LNCaP clone FGC (cell line): ENCODE measurements at regions not wholly inside any gene's neighbourhood (a gene's known extent, or its start where the extent isn't known, plus 50 kb on each side); places are given as distances from the start of the nearest gene placed in this dataset.
A peak's percentile ranks its signal among the peaks of the same experiment; 100 is the strongest.
"Not testable (repeated sequence)": the region's sequence is repeated elsewhere in the genome, so short reads cannot be mapped to it uniquely, and the experiment has no call there.

Experiments used
- DNase-seq: peaks from one replicate; pipeline ENCODE4 v3.0.0-alpha.2; 2011; ENCODE audit warnings: low read depth
- H3K4me3 ChIP-seq: 2 replicates; pipeline ENCODE4 v1.5.1; 2011; ENCODE audit warnings: mild to moderate bottlenecking, low read depth, low read length, control low read depth
- TF ChIP-seq, protein P1 (sequence below): IDR thresholded peaks from 2 replicates; pipeline ENCODE4 v1.5.1; 2012; ENCODE audit warnings: mild to moderate bottlenecking; ENCODE audit not compliant: control insufficient read depth, insufficient read depth; ENCODE audit errors: extremely low read depth

DNA sequence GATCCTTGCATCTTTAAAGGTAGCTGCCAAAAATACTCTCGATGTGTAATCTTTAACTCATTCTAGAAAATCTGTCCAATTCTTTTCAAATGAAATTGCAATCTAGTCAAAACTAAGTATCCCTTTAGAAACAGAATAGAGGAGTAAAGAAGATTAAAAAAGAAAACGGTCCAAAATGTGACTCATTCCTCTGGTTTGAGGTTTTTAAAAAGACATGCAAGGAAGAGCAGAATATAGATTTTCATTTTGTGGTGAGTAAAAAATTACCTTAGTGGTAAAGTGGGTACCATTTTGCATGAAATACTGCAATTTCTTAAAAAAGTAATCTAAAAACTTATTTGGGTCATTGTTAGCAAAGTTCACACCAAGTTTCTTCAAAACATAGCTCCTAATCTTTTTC, 108.4 kb downstream of the BRMS1L start:
- no peak overlapping the region for H3K4me3 ChIP-seq
- TF ChIP-seq, protein P1, sequence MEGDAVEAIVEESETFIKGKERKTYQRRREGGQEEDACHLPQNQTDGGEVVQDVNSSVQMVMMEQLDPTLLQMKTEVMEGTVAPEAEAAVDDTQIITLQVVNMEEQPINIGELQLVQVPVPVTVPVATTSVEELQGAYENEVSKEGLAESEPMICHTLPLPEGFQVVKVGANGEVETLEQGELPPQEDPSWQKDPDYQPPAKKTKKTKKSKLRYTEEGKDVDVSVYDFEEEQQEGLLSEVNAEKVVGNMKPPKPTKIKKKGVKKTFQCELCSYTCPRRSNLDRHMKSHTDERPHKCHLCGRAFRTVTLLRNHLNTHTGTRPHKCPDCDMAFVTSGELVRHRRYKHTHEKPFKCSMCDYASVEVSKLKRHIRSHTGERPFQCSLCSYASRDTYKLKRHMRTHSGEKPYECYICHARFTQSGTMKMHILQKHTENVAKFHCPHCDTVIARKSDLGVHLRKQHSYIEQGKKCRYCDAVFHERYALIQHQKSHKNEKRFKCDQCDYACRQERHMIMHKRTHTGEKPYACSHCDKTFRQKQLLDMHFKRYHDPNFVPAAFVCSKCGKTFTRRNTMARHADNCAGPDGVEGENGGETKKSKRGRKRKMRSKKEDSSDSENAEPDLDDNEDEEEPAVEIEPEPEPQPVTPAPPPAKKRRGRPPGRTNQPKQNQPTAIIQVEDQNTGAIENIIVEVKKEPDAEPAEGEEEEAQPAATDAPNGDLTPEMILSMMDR: no peak
- no peak for DNase-seq

DNA sequence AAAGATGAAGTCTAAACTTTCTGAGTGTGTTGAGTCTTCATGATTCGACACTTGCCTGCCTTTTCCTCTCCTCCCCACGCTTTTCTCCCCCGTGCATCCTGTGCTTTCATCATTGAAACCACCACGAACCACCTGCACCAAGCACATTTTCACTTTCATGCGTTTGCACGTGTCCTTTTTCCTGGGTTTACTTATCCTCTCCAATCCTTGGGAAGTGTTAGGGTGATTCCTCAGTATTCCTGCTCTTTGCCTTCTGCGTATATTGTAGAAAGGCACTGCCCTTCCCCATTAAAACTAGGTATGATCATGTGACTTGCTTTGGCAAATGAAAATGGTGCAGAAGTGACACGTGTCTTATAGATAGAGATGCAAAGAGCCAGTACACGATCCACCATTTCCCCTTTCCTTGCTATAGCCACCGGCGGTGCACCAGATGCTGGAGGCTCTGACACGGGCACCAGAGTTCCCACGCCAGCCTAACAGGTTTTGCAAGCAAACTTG, 106.6 kb downstream of the BRMS1L start:
- TF ChIP-seq, protein P1: no peak
- DNase-seq: no peak
- no peak overlapping the region for H3K4me3 ChIP-seq

DNA sequence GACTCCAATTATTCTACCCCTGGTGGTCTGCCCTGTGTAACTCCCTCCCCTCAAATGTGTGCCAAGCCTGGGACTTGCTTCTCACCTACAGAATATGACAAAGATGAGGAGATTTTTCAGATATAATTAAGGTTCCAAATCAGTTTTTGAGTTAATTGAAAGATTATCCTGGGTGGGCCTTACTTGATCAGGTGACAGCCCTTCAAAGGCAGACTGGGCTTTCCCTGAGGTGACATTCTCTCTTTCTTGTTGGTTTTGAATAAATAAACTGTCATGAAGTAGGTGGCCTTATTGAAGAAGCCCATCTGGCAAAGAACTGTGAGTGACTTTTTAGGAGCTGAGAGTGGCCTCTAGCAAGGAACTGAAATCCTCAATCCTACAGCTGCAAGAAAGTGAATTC, 106.0 kb downstream of the BRMS1L start:
- DNase-seq: no peak
- H3K4me3 ChIP-seq: no peak overlapping the region
- TF ChIP-seq, protein P1: no peak

DNA sequence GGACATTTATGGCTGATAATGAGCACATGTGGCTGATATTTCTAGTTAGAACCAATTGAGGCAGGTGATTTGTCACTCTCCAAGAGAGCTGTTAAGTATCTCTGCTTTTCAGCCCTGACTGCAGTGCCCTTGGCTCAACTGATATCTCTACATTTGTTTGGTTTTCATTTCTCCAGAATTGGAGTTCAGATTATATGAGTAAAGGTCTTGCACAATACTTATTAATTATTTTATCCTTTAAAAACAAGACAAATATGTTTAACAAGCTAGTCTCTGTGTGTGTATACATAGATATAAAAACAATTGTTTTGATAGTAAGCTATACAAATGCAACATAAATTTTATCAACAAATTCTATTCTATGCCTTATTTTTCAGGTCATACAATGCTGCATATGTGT, 105.2 kb downstream of the BRMS1L start:
- TF ChIP-seq, protein P1: no peak

DNA sequence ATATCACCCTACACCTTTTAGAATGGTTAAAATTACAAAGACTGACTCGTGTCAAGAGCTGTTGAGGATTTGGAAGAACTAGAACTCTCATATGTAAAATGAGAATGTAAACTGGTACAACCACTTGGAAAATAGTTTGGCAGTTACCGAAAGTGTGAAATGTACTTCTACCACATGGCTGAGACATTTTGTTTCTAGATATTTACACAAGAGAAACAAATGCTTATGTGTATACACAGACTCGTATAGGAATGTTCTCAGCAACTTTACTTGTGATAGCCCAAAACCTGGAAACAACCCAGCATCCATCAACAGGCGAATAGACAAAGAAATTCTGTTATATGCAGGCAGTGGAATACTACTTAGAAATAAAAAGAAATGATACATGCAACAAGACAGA, 103.0 kb downstream of the BRMS1L start:
- TF ChIP-seq, protein P1: no peak
- peak; percentile 96 for DNase-seq
- no peak overlapping the region for H3K4me3 ChIP-seq

More for the DNA sequence above, 105.2 kb downstream of the BRMS1L start:
- no peak overlapping the region for H3K4me3 ChIP-seq
- no peak for DNase-seq

DNA sequence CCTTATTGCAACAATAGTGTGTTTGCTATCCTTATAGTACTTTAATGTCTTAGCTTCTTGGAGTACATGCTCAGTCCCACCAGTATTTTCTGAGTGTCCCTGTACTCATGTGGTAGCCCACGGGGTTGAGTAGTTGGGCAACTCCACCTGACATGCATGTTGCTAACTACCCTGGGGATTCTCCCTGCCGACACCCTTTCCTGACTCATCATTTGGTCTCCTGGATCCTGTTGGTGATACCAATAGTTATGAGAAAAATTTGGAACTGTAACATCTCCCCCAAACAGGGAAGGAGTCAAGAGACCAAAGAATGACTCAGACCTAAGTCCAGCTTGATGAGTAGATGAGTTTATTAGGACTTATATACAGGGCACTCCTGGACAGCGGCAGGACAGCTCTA, 101.6 kb downstream of the BRMS1L start:
- no peak overlapping the region for H3K4me3 ChIP-seq
- no peak for DNase-seq
- TF ChIP-seq, protein P1: no peak

DNA sequence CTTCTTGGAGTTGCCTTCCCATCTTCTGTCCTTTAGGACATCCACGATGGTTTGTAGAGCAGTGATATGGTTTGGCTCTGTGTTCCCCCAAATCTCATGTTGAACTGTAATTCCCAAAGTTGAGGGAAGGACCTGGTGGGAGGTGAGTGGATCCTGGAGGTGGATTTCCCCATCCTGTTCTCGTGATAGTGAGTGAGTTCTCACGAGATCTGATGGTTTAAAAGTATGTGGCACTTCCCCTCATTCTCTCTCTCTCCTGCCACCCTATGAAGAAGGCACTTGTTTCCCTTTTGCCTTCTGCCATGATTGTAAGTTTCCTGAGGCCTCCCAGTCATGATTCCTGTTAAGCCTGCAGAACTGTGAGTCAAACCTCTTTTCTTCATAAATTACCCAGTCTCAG, 99.2 kb downstream of the BRMS1L start:
- no peak overlapping the region for H3K4me3 ChIP-seq
- TF ChIP-seq, protein P1: no peak
- DNase-seq: no peak

DNA sequence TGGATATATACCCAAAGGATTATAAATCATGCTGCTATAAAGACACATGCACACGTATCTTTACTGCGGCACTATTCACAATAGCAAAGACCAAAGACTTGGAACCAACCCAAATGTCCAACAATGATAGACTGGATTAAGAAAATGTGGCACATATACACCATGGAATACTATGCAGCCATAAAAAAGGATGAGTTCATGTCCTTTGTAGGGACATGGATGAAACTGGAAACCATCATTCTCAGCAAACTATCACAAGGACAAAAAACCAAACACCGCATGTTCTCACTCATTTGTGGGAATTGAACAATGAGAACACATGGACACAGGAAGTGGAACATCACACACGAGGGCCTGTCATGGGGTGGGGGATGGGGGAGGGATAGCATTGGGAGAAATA, 96.5 kb downstream of the BRMS1L start:
- not testable (repeated sequence) for H3K4me3 ChIP-seq, DNase-seq
